SK-N-SH treated with all-trans-retinoic acid at 6 μM for 48 hours (cell line): ENCODE measurements at regions not wholly inside any gene's neighbourhood (a gene's known extent, or its start where the extent isn't known, plus 50 kb on each side); places are given as distances from the start of the nearest gene placed in this dataset.

Experiments
- ATAC-seq: fragments of 200-7000 bp; cut with Tn5 transposase; 3 replicates; pipeline ENCODE4 v1.9.1; 2020; ENCODE audit warnings: mild to moderate bottlenecking, moderate library complexity
- ARNTL ChIP-seq: fragments of 450-650 bp; formaldehyde crosslinking; IDR thresholded peaks from 2 replicates; pipeline ENCODE4 v1.5.0; 2020; ENCODE audit warnings: low read depth, mild to moderate bottlenecking, moderate library complexity, borderline replicate concordance
- BACH2 ChIP-seq: fragments of 250-450 bp; sonication (Bioruptor Pico); IDR thresholded peaks from 2 replicates; pipeline ENCODE4 v1.9.0; 2021; ENCODE audit warnings: mild to moderate bottlenecking, borderline replicate concordance
- CSDC2 ChIP-seq: fragments of 250-450 bp; sonication (Bioruptor Pico); IDR thresholded peaks from 2 replicates; pipeline ENCODE4 v1.5.0; 2020; ENCODE audit warnings: mild to moderate bottlenecking, moderate library complexity
- CSRNP3 ChIP-seq: fragments of 250-450 bp; sonication (Bioruptor Pico); IDR thresholded peaks from 2 replicates; pipeline ENCODE4 v1.5.1; 2021; ENCODE audit warnings: mild to moderate bottlenecking, moderate library complexity
- ESRRG ChIP-seq: fragments of 250-450 bp; sonication (Bioruptor Pico); IDR thresholded peaks from 2 replicates; pipeline ENCODE4 v1.6.1; 2021; ENCODE audit warnings: mild to moderate bottlenecking
- GLIS3 ChIP-seq: fragments of 250-450 bp; sonication (Bioruptor Pico); IDR thresholded peaks from 2 replicates; pipeline ENCODE4 v1.5.0; 2020; ENCODE audit warnings: mild to moderate bottlenecking, moderate library complexity
- ISL1 ChIP-seq: fragments of 250-450 bp; sonication (Bioruptor Pico); IDR thresholded peaks from 2 replicates; pipeline ENCODE4 v2.1.2; 2022; ENCODE audit warnings: mild to moderate bottlenecking, moderate library complexity
- OSR1 ChIP-seq: fragments of 250-450 bp; sonication (Bioruptor Pico); IDR thresholded peaks from 2 replicates; pipeline ENCODE4 v1.8.0; 2022; ENCODE audit warnings: moderate library complexity, mild to moderate bottlenecking, inconsistent platforms
- PPARA ChIP-seq: fragments of 250-450 bp; sonication (Bioruptor Pico); IDR thresholded peaks from 2 replicates; pipeline ENCODE4 v1.5.0; 2020; ENCODE audit warnings: mild to moderate bottlenecking, borderline replicate concordance
- RARB ChIP-seq: fragments of 250-450 bp; sonication (Bioruptor Pico); IDR thresholded peaks from 2 replicates; pipeline ENCODE4 v1.8.0; 2021; ENCODE audit warnings: mild to moderate bottlenecking, moderate library complexity
- TCF4 ChIP-seq: fragments of 250-450 bp; sonication (Bioruptor Pico); IDR thresholded peaks from 2 replicates; pipeline ENCODE4 v1.8.0; 2021; ENCODE audit warnings: mild to moderate bottlenecking, moderate library complexity, borderline replicate concordance
- TOX ChIP-seq: fragments of 250-450 bp; sonication (Bioruptor Pico); IDR thresholded peaks from 2 replicates; pipeline ENCODE4 v1.8.0; 2021; ENCODE audit warnings: mild to moderate bottlenecking, moderate library complexity, borderline replicate concordance
- ZC3H10 ChIP-seq: fragments of 250-450 bp; sonication (Bioruptor Pico); IDR thresholded peaks from 2 replicates; pipeline ENCODE4 v1.5.1; 2021; ENCODE audit warnings: mild to moderate bottlenecking, moderate library complexity
- ZFP3 ChIP-seq: fragments of 250-450 bp; sonication (Bioruptor Pico); IDR thresholded peaks from 2 replicates; pipeline ENCODE4 v1.5.0; 2020; ENCODE audit warnings: mild to moderate bottlenecking, moderate library complexity
- ZFP30 ChIP-seq: fragments of 450-650 bp; formaldehyde crosslinking; IDR thresholded peaks from 2 replicates; pipeline ENCODE4 v1.5.0; 2022; ENCODE audit warnings: mild to moderate bottlenecking, moderate library complexity
- ZNF565 ChIP-seq: fragments of 450-650 bp; formaldehyde crosslinking; conservative IDR thresholded peaks from 2 replicates; pipeline ENCODE4 v1.5.0; 2020; ENCODE audit warnings: low read depth, mild to moderate bottlenecking, moderate library complexity
- ZNF70 ChIP-seq: fragments of 450-650 bp; formaldehyde crosslinking; IDR thresholded peaks from 2 replicates; pipeline ENCODE4 v1.5.0; 2020; ENCODE audit warnings: mild to moderate bottlenecking, moderate library complexity
- TF ChIP-seq, protein P1 (sequence below): fragments of 250-450 bp; sonication (Bioruptor Pico); IDR thresholded peaks from 2 replicates; pipeline ENCODE4 v1.8.0; 2021; ENCODE audit warnings: low read depth, mild to moderate bottlenecking, moderate library complexity, borderline replicate concordance
- TF ChIP-seq, protein P2 (sequence below): fragments of 250-450 bp; sonication (Bioruptor Pico); IDR thresholded peaks from 2 replicates; pipeline ENCODE4 v1.5.0; 2020; ENCODE audit warnings: mild to moderate bottlenecking, moderate library complexity
- TF ChIP-seq, protein P3 (sequence below): fragments of 250-450 bp; sonication (Bioruptor Pico); IDR thresholded peaks from 2 replicates; pipeline ENCODE4 v1.5.1; 2020; ENCODE audit warnings: low read depth, mild to moderate bottlenecking, moderate library complexity
- TF ChIP-seq, protein P4 (sequence below): fragments of 250-450 bp; sonication (Bioruptor Pico); IDR thresholded peaks from 2 replicates; pipeline ENCODE4 v1.8.0; 2020; ENCODE audit warnings: mild to moderate bottlenecking, moderate library complexity, borderline replicate concordance

- TF ChIP-seq GLIS3 (no peak), PPARA (no peak), ZNF565 (CRISPR knock-in tag) (no peak), OSR1 (CRISPR knock-in tag) (no peak), ZC3H10 (CRISPR knock-in tag) (no peak), ARNTL (CRISPR knock-in tag) (no peak), ZNF70 (no peak), RARB (CRISPR knock-in tag) (no peak), ZFP3 (CRISPR knock-in tag) (no peak), TCF4 (CRISPR knock-in tag) (no peak), CSDC2 (CRISPR knock-in tag) (no peak), ISL1 (CRISPR knock-in tag) (no peak), ESRRG (CRISPR knock-in tag) (no peak)
- TF ChIP-seq, protein P1, sequence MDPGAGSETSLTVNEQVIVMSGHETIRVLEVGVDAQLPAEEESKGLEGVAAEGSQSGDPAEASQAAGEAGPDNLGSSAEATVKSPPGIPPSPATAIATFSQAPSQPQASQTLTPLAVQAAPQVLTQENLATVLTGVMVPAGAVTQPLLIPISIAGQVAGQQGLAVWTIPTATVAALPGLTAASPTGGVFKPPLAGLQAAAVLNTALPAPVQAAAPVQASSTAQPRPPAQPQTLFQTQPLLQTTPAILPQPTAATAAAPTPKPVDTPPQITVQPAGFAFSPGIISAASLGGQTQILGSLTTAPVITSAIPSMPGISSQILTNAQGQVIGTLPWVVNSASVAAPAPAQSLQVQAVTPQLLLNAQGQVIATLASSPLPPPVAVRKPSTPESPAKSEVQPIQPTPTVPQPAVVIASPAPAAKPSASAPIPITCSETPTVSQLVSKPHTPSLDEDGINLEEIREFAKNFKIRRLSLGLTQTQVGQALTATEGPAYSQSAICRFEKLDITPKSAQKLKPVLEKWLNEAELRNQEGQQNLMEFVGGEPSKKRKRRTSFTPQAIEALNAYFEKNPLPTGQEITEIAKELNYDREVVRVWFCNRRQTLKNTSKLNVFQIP (CRISPR knock-in tag): no peak
- TF ChIP-seq, protein P2, sequence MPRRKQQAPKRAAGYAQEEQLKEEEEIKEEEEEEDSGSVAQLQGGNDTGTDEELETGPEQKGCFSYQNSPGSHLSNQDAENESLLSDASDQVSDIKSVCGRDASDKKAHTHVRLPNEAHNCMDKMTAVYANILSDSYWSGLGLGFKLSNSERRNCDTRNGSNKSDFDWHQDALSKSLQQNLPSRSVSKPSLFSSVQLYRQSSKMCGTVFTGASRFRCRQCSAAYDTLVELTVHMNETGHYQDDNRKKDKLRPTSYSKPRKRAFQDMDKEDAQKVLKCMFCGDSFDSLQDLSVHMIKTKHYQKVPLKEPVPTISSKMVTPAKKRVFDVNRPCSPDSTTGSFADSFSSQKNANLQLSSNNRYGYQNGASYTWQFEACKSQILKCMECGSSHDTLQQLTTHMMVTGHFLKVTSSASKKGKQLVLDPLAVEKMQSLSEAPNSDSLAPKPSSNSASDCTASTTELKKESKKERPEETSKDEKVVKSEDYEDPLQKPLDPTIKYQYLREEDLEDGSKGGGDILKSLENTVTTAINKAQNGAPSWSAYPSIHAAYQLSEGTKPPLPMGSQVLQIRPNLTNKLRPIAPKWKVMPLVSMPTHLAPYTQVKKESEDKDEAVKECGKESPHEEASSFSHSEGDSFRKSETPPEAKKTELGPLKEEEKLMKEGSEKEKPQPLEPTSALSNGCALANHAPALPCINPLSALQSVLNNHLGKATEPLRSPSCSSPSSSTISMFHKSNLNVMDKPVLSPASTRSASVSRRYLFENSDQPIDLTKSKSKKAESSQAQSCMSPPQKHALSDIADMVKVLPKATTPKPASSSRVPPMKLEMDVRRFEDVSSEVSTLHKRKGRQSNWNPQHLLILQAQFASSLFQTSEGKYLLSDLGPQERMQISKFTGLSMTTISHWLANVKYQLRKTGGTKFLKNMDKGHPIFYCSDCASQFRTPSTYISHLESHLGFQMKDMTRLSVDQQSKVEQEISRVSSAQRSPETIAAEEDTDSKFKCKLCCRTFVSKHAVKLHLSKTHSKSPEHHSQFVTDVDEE (CRISPR knock-in tag): no peak
- TF ChIP-seq, protein P3, sequence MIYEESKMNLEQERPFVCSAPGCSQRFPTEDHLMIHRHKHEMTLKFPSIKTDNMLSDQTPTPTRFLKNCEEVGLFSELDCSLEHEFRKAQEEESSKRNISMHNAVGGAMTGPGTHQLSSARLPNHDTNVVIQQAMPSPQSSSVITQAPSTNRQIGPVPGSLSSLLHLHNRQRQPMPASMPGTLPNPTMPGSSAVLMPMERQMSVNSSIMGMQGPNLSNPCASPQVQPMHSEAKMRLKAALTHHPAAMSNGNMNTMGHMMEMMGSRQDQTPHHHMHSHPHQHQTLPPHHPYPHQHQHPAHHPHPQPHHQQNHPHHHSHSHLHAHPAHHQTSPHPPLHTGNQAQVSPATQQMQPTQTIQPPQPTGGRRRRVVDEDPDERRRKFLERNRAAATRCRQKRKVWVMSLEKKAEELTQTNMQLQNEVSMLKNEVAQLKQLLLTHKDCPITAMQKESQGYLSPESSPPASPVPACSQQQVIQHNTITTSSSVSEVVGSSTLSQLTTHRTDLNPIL: no peak
- TF ChIP-seq, protein P4, sequence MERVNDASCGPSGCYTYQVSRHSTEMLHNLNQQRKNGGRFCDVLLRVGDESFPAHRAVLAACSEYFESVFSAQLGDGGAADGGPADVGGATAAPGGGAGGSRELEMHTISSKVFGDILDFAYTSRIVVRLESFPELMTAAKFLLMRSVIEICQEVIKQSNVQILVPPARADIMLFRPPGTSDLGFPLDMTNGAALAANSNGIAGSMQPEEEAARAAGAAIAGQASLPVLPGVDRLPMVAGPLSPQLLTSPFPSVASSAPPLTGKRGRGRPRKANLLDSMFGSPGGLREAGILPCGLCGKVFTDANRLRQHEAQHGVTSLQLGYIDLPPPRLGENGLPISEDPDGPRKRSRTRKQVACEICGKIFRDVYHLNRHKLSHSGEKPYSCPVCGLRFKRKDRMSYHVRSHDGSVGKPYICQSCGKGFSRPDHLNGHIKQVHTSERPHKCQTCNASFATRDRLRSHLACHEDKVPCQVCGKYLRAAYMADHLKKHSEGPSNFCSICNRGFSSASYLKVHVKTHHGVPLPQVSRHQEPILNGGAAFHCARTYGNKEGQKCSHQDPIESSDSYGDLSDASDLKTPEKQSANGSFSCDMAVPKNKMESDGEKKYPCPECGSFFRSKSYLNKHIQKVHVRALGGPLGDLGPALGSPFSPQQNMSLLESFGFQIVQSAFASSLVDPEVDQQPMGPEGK (CRISPR knock-in tag): no peak
- TF ChIP-seq, all 23 proteins: peak for 0
These were observed 335.3 kb downstream of the FGFR2 start for GRCh38 chr10:121262774-121263430.

DNA sequence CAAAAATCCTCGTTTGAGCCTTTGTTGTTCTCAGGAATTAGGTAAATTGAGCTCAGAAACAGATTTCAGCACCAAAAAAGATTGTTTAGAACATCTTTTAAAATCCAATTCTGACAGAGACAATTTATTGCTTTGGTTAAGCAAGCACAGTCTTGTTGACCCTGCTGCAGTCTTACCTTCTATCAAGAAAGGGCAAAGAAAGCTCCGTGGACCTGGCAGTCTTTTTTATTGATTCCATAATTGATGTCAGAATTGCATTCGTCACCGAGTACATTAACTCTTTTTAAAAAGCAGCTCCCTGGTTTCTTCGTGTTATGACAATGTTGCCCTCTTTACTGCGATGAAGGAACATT, 334.8 kb downstream of the FGFR2 start:
- ATAC-seq: no peak
- TF ChIP-seq ZNF565 (CRISPR knock-in tag) (no peak), GLIS3 (no peak), ESRRG (CRISPR knock-in tag) (no peak), TOX (CRISPR knock-in tag) (no peak), ZFP30 (CRISPR knock-in tag) (no peak), ARNTL (CRISPR knock-in tag) (no peak), CSRNP3 (CRISPR knock-in tag) (no peak), BACH2 (CRISPR knock-in tag) (no peak), PPARA (no peak), CSDC2 (CRISPR knock-in tag) (no peak), ISL1 (CRISPR knock-in tag) (no peak), ZFP3 (CRISPR knock-in tag) (no peak)
- TF ChIP-seq, protein P4 (CRISPR knock-in tag): no peak
- TF ChIP-seq, protein P3: no peak
- TF ChIP-seq, protein P2 (CRISPR knock-in tag): no peak

More at GRCh38 chr10:121262774-121263430, 335.3 kb downstream of the FGFR2 start:
- no peak for ATAC-seq
